ENCODE measurements at regions not wholly inside any gene's neighbourhood (a gene's known extent, or its start where the extent isn't known, plus 50 kb on each side); places are given as distances from the start of the nearest gene placed in this dataset.

DNA sequence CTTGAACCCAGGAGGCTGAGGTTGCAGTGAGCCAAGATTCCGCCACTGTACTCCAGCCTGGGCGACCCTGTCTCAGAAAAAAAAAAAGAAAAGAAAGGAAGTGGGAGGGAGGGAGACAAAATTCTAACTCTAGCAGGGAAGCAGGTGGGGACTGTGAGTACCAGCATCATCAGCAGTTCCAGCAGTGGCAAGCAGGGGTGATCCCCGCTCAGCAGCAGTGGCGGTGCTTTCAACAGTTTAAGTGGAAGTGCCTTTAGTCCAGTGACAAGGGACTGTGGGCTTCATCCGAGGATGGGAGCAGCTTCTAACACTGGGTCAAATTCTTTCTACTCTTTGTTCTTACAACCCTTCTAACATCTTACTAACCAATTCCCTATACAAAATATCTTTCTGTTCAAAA lies 858.1 kb upstream of the ADAMTS5 start:
- H3K4me1 ChIP-seq = no peaks in the 10 kb centered on the region
- no peaks in the 10 kb centered on the region for H3K9me3 ChIP-seq
- TF ChIP-seq, protein P1, sequence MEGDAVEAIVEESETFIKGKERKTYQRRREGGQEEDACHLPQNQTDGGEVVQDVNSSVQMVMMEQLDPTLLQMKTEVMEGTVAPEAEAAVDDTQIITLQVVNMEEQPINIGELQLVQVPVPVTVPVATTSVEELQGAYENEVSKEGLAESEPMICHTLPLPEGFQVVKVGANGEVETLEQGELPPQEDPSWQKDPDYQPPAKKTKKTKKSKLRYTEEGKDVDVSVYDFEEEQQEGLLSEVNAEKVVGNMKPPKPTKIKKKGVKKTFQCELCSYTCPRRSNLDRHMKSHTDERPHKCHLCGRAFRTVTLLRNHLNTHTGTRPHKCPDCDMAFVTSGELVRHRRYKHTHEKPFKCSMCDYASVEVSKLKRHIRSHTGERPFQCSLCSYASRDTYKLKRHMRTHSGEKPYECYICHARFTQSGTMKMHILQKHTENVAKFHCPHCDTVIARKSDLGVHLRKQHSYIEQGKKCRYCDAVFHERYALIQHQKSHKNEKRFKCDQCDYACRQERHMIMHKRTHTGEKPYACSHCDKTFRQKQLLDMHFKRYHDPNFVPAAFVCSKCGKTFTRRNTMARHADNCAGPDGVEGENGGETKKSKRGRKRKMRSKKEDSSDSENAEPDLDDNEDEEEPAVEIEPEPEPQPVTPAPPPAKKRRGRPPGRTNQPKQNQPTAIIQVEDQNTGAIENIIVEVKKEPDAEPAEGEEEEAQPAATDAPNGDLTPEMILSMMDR (IDR thresholded peaks at IDR 0.05) = no peak
- TF ChIP-seq POLR2A (IDR thresholded peaks at IDR 0.05) = no peak
- DNase-seq = no peak
- H3K36me3 ChIP-seq = no peaks in the 10 kb centered on the region
- no peak overlapping the region for H3K4me3 ChIP-seq
- H3K27ac ChIP-seq = no peak overlapping the region
- H3K27me3 ChIP-seq = no peaks in the 10 kb centered on the region

DNA sequence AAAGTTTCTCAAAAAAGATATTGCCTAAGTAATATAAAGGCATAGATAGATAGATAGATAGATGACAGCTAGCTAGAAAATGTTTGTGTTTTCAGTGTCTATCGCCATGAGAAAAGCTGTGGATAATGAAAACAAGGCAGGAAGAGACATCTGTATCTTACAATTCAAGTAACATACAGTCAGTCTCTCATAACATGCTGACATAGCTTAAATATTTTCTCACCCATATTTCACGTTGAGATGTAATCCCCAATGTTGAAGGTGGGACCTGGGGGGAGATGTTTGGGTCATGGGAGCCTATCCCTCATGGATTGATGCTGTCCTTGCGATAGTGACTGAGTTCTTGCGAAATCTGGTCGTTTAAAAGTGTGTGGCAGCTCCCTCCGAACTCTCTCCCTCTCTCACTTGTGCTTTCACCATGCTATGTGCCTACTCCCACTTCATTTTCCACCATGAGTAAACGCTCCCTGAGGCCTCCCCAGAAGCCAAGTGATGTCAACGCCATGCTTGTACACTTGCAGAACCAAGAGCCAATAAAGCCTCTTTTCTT lies 856.8 kb upstream of the ADAMTS5 start:
- Histone ChIP-seq H3K36me3 (no peaks in the 10 kb centered on the region), H3K9me3 (no peaks in the 10 kb centered on the region), H3K4me3 (no peak overlapping the region), H3K4me1 (no peaks in the 10 kb centered on the region), H3K27me3 (no peaks in the 10 kb centered on the region), H3K27ac (no peak overlapping the region)
- TF ChIP-seq, protein P1 (IDR thresholded peaks at IDR 0.05) = no peak
- TF ChIP-seq POLR2A (IDR thresholded peaks at IDR 0.05) = no peak
- DNase-seq = no peak

DNA sequence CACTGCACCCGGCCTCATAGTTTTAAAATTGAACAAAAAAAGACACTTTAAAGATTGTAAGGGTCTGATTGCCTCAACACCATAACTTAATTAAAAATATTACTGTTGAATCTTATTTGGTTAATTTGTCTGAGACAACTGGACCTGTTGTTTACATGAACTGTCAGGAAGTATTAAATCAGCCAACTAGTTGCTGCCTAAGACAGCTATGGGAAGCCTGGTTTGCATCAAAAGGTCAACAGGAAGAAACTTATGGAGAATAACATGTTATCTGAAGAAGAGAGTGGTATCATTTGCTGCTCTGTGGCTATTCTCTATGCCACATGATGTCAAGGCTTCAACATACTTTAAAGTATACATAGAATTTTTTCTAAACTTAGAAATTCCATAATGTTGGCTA lies 853.5 kb upstream of the ADAMTS5 start:
- Histone ChIP-seq H3K4me1 (no peaks in the 10 kb centered on the region), H3K36me3 (no peaks in the 10 kb centered on the region), H3K9me3 (no peaks in the 10 kb centered on the region), H3K27ac (no peak overlapping the region), H3K4me3 (no peak overlapping the region), H3K27me3 (no peaks in the 10 kb centered on the region)
- TF ChIP-seq POLR2A (IDR thresholded peaks at IDR 0.05) = no peak
- TF ChIP-seq, protein P1 (IDR thresholded peaks at IDR 0.05) = no peak
- DNase-seq = no peak

DNA sequence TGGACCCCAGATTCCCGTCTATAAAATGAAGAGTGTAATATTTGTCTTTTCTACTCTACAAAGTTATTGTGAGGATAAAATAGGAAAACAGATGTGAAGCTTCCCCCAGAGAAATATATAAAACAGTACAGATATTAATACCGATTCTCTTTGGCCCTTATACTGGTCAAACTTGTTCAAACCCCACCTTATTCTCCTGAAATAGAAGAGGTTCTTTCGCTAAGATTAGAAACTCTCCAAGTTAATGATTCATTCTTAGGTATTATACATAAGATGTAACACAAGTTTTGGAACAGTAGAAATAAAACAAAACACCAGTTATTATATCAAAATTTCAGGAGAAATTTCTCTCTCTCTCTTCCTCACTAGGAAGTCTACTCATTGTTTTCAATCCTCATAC lies 852.4 kb upstream of the ADAMTS5 start:
- Histone ChIP-seq H3K36me3 (no peaks in the 10 kb centered on the region), H3K9me3 (no peaks in the 10 kb centered on the region), H3K4me1 (no peaks in the 10 kb centered on the region), H3K4me3 (no peak overlapping the region), H3K27ac (no peak overlapping the region), H3K27me3 (no peaks in the 10 kb centered on the region)
- no peak for DNase-seq
- TF ChIP-seq POLR2A (IDR thresholded peaks at IDR 0.05) = no peak
- TF ChIP-seq, protein P1 (IDR thresholded peaks at IDR 0.05) = no peak

DNA sequence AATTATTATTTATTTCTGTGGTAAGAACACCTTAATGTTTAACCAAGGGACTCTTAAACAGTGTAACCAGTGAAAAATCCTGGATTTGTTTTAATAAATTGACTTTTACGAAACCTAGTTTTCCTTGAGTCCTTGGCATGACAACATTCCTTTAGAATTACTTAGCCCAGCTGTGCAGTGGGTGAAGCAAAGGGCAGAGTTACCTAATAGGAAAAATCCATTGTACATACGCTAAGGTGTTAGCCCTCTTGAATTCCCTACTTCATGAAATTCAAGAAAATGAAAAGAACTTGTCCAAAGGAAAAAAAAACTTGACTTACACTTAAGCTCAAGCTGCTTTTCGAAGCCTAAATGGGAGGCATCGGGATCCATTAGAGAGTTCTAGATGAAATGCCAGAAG lies 852.0 kb upstream of the ADAMTS5 start:
- no peak for DNase-seq
- no peak for TF ChIP-seq POLR2A (IDR thresholded peaks at IDR 0.05)
- TF ChIP-seq, protein P1 (IDR thresholded peaks at IDR 0.05) = no peak
- Histone ChIP-seq H3K4me1 (no peaks in the 10 kb centered on the region), H3K9me3 (no peaks in the 10 kb centered on the region), H3K27me3 (no peaks in the 10 kb centered on the region), H3K27ac (no peak overlapping the region), H3K4me3 (no peak overlapping the region), H3K36me3 (no peaks in the 10 kb centered on the region)
